HCT116 (cell line): ENCODE measurements at regions not wholly inside any gene's neighbourhood (a gene's known extent, or its start where the extent isn't known, plus 50 kb on each side); places are given as distances from the start of the nearest gene placed in this dataset.

Source experiments
- ATAC-seq: fragments of 200-7000 bp; cut with Tn5 transposase; 2 replicates; pipeline ENCODE4 v1.9.1; 2020; ENCODE audit warnings: mild to moderate bottlenecking, moderate library complexity
- BruUV-seq: library from RNA; stranded (reverse); fragments of 400-500 nt; replicated peaks from 2 replicates; lab custom pipeline; 2021; lab: Mats Ljungman, UMichigan
- CTCF ChIA-PET: fragments of 300-600 bp; sonication (Branson Sonifier 250); formaldehyde crosslinking; loops from one replicate; lab custom pipeline; 2021; ENCODE audit warnings: antibody characterized with exemption; lab: Charles Lee
- POLR2A ChIA-PET: fragments of 300-600, 350-600 bp; sonication (Branson Sonifier 250); formaldehyde crosslinking; loops from one replicate; lab custom pipeline; 2021; ENCODE audit warnings: antibody characterized with exemption; lab: Charles Lee
- RAD21 ChIA-PET, 2 experiments: fragments of 300-600 bp; sonication (Branson Sonifier 250); formaldehyde crosslinking; loops; one replicate each; lab custom pipeline; 2023; ENCODE audit warnings: low total read pairs in 2 of 2; ENCODE audit not compliant: uncharacterized antibody in 2 of 2, unreplicated experiment in 2 of 2, low non-redundant PET in 1 of 2; lab: Charles Lee
- DNase-seq: peaks from one replicate; pipeline ENCODE4 v3.0.0-alpha.2; 2010; ENCODE audit warnings: low read depth, low spot score
- H2AFZ ChIP-seq: fragments of 200-600 bp; shearing (Covaris generic), sonication (generic); 2 replicates; pipeline ENCODE4 v1.6.1; 2017; ENCODE audit warnings: low read depth, mixed run types, mixed read lengths, antibody characterized with exemption, low read length; ENCODE audit not compliant: poor library complexity, severe bottlenecking
- H3K27ac ChIP-seq: 2 replicates; pipeline ENCODE4 v1.5.1; 2012; ENCODE audit warnings: low read depth, low read length
- H3K27me3 ChIP-seq: fragments of 200-600 bp; sonication (generic); 2 replicates; pipeline ENCODE4 v1.6.1; 2016; ENCODE audit warnings: mixed run types, low read length, mixed read lengths; ENCODE audit not compliant: insufficient read depth
- H3K36me3 ChIP-seq, 2 experiments: fragments of 200-500 bp in 1 of 2; fragments of 200-600 bp in 1 of 2; sonication (Bioruptor generic) in 1 of 2; sonication (generic) in 1 of 2; 2 replicates each; pipeline versions ENCODE4 v1.5.1 to v1.6.1; 2014 to 2016; ENCODE audit warnings: low read length in 2 of 2, inconsistent platforms in 1 of 2, mixed read lengths in 1 of 2, mixed run types in 1 of 2; ENCODE audit not compliant: insufficient read depth in 2 of 2, control insufficient read depth in 1 of 2
- H3K4me1 ChIP-seq, 2 experiments: fragments of 200-600 bp in 1 of 2; sonication (generic) in 1 of 2; 2 replicates each; pipeline versions ENCODE4 v1.5.1 to v1.6.1; 2012 to 2017; ENCODE audit warnings: low read length in 2 of 2, inconsistent platforms in 1 of 2, mild to moderate bottlenecking in 1 of 2, mixed read lengths in 1 of 2, mixed run types in 1 of 2, moderate library complexity in 1 of 2; ENCODE audit not compliant: insufficient read depth in 2 of 2, control insufficient read depth in 1 of 2
- H3K4me2 ChIP-seq: fragments of 200-600 bp; sonication (generic); 2 replicates; pipeline ENCODE4 v1.6.1; 2017; ENCODE audit warnings: mixed run types, low read length, mixed read lengths
- H3K4me3 ChIP-seq, 2 experiments: fragments of 200-600 bp in 1 of 2; sonication (generic) in 1 of 2; replicated peaks in 1 of 2; 2 replicates each; pipeline ENCODE4 v1.5.1; 2011 to 2016; ENCODE audit warnings: low read length in 2 of 2, control low read depth in 1 of 2, low read depth in 1 of 2, mild to moderate bottlenecking in 1 of 2, mixed read lengths in 1 of 2, mixed run types in 1 of 2
- H3K79me2 ChIP-seq: fragments of 200-600 bp; sonication (generic); 2 replicates; pipeline ENCODE4 v1.6.1; 2017; ENCODE audit warnings: mild to moderate bottlenecking, mixed run types, low read length, moderate library complexity, mixed read lengths; ENCODE audit not compliant: insufficient read depth
- H3K9ac ChIP-seq: fragments of 200-600 bp; sonication (generic); 2 replicates; pipeline ENCODE4 v1.6.1; 2016; ENCODE audit warnings: low read length, mixed read lengths
- H3K9me2 ChIP-seq: fragments of 200-600 bp; sonication (generic), shearing (Covaris generic); 2 replicates; pipeline ENCODE4 v1.6.1; 2017; ENCODE audit warnings: mixed run types, mild to moderate bottlenecking, moderate library complexity; ENCODE audit not compliant: insufficient read depth
- H3K9me3 ChIP-seq, 2 experiments: fragments of 200-500 bp in 1 of 2; fragments of 200-600 bp in 1 of 2; sonication (Bioruptor generic) in 1 of 2; sonication (generic) in 1 of 2; 2 replicates each; pipeline ENCODE4 v1.6.1; 2014 to 2017; ENCODE audit warnings: low read length in 2 of 2, mixed read lengths in 2 of 2, inconsistent platforms in 1 of 2, low read depth in 1 of 2, mild to moderate bottlenecking in 1 of 2, mixed run types in 1 of 2, moderate library complexity in 1 of 2; ENCODE audit not compliant: control insufficient read depth in 1 of 2, insufficient read depth in 1 of 2
- H4K20me1 ChIP-seq: fragments of 200-600 bp; sonication (generic), shearing (Covaris generic); 2 replicates; pipeline ENCODE4 v1.6.1; 2017; ENCODE audit warnings: mixed run types, mild to moderate bottlenecking, moderate library complexity; ENCODE audit not compliant: insufficient read depth
- EGR1 ChIP-seq: IDR thresholded peaks from 2 replicates; pipeline ENCODE4 v1.6.1; 2012; ENCODE audit warnings: low read depth
- ELF1 ChIP-seq: IDR thresholded peaks from 2 replicates; pipeline ENCODE4 v1.6.1; 2012; ENCODE audit warnings: low read depth, borderline replicate concordance
- EZH2 ChIP-seq: fragments of 200-600 bp; sonication (generic); IDR thresholded peaks from 2 replicates; pipeline ENCODE4 v1.6.1; 2017; ENCODE audit warnings: antibody characterized with exemption, mixed run types
- EZH2phosphoT487 ChIP-seq: fragments of 200-600 bp; IDR thresholded peaks from 2 replicates; pipeline ENCODE4 v1.6.1; 2018; ENCODE audit warnings: antibody characterized with exemption, borderline replicate concordance
- FOSL1 ChIP-seq: IDR thresholded peaks from 2 replicates; pipeline ENCODE4 v1.6.1; 2012; ENCODE audit warnings: low read depth
- POLR2A ChIP-seq: IDR thresholded peaks from 2 replicates; pipeline ENCODE4 v1.7.0; 2011; ENCODE audit warnings: borderline replicate concordance; ENCODE audit not compliant: insufficient read depth, insufficient read length; ENCODE audit errors: extremely low read depth
- POLR2AphosphoS5 ChIP-seq: IDR thresholded peaks from 2 replicates; pipeline ENCODE4 v1.6.1; 2011; ENCODE audit warnings: mild to moderate bottlenecking, low read depth, low read length, moderate library complexity
- REST ChIP-seq: IDR thresholded peaks from 2 replicates; pipeline ENCODE4 v1.6.1; 2012; ENCODE audit warnings: low read depth
- SIN3A ChIP-seq: IDR thresholded peaks from 2 replicates; pipeline ENCODE4 v1.6.1; 2012; ENCODE audit warnings: low read depth
- SP1 ChIP-seq: IDR thresholded peaks from 2 replicates; pipeline ENCODE4 v1.6.1; 2012; ENCODE audit warnings: low read depth
- YY1 ChIP-seq: IDR thresholded peaks from 2 replicates; pipeline ENCODE4 v1.6.1; 2011; ENCODE audit warnings: low read length, low read depth, moderate library complexity, mild to moderate bottlenecking; ENCODE audit not compliant: insufficient replicate concordance; ENCODE audit errors: extremely low read depth
- ZBTB33 ChIP-seq: IDR thresholded peaks from 2 replicates; pipeline ENCODE4 v1.6.1; 2011; ENCODE audit warnings: mild to moderate bottlenecking, low read length, moderate library complexity; ENCODE audit not compliant: insufficient replicate concordance; ENCODE audit errors: extremely low read depth
- ZNF274 ChIP-seq: fragments of 200-500 bp; sonication (Bioruptor generic); IDR thresholded peaks from 2 replicates; pipeline ENCODE4 v1.6.1; 2014; ENCODE audit warnings: mild to moderate bottlenecking, low read depth, low read length, inconsistent platforms
- intact Hi-C: fragments of 100-400 bp; cut with micrococcal nuclease; formaldehyde crosslinking; loops from 2 replicates; pipeline ENCODE4 v1.10.0; 2022

- TF ChIP-seq YY1 (no peak), REST (no peak)
- TF ChIP-seq, all 23 proteins: peak for 0
Observed at GRCh38 chr5:4704951-4705350, 435.2 kb upstream of the ADAMTS16 start (continued).

- Histone ChIP-seq H3K27me3 (no peaks in the 10 kb centered on the region), H2AFZ (no peak overlapping the region), H3K79me2 (no peaks in the 10 kb centered on the region), H3K4me2 (no peak overlapping the region), H3K4me3 (no peak overlapping the region), H3K9ac (no peak overlapping the region), H4K20me1 (no peaks in the 10 kb centered on the region), H3K9me2 (no peaks in the 10 kb centered on the region), H3K27ac (no peak overlapping the region), H3K9me3 (peaks cover 9 to 24% of the 10 kb centered on the region in 2 experiments; a peak in 2 of 4 replicates), H3K36me3 (no peaks in the 10 kb centered on the region), H3K4me1 (no peaks in the 10 kb centered on the region)
- ChIA-PET CTCF (no interaction called here), POLR2A (no interaction called here), RAD21 (no interaction called here)
- no peak for ATAC-seq
- intact Hi-C loops: no loop called here
- TF ChIP-seq ZNF274 (no peak), POLR2A (no peak), ZBTB33 (no peak), FOSL1 (no peak), EZH2phosphoT487 (no peak), EGR1 (no peak), SP1 (no peak), EZH2 (no peak), SIN3A (no peak), ELF1 (no peak), POLR2AphosphoS5 (no peak)
- no peak for DNase-seq
- BruUV-seq: no TSS peak
Observed at GRCh38 chr5:4716781-4717180, 423.3 kb upstream of the ADAMTS16 start.
